D721Med (cell line): ENCODE measurements at regions not wholly inside any gene's neighbourhood (a gene's known extent, or its start where the extent isn't known, plus 50 kb on each side); places are given as distances from the start of the nearest gene placed in this dataset.

Experiments
- DNase-seq: peaks from one replicate; pipeline ENCODE4 v3.0.0; 2011; ENCODE audit warnings: low spot score; ENCODE audit not compliant: insufficient read length
- FAIRE-seq: peaks from 2 replicates; lab custom pipeline; 2011; peaks lifted over from hg19 to GRCh38; lab: Jason Lieb, UNC
- TF ChIP-seq, protein P1 (sequence below): IDR thresholded peaks from 2 replicates; pipeline ENCODE4 v1.5.1; 2012; ENCODE audit warnings: mild to moderate bottlenecking, control low read depth; ENCODE audit not compliant: insufficient read depth; ENCODE audit errors: missing control alignments

DNA sequence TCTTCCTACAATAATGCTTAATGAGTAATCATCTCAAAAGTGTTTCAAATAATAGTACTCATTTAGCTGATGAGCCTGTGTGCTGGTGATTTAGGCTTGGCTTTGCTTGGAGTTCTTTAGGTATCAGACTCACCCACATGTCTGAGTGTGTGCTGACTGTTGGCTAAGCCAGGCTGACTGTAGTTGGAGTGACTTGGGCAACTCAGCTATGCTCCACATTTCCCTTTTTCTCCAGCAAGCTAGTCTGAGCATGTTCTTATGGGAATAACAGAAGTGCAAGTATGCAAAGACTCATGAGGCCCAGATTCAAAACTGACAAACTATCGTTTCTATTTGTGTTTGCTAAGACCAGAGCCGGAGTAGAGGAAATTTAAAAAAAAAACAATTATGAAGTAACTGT, 99.0 kb upstream of the ADGRL4 start:
- no peak for FAIRE-seq

DNA sequence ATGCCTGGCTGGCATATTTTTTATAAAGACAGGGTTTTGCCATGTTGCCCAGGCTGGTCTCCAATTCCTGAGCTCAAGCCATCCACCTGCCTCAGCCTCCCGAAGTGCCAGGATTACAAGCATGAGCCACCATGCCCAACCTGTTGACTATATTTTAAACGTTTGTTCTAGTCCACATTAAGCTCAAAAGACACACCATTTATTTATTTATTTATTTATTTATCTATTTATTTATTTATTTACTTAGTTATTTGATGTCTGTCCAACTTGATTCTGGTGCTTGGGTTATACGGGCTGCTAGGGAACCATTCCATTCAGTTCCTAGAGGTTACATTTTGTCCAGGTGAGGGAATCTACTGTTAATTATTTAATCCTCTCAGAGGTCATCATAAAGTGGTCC, 98.1 kb upstream of the ADGRL4 start:
- no peak for DNase-seq
- TF ChIP-seq, protein P1, sequence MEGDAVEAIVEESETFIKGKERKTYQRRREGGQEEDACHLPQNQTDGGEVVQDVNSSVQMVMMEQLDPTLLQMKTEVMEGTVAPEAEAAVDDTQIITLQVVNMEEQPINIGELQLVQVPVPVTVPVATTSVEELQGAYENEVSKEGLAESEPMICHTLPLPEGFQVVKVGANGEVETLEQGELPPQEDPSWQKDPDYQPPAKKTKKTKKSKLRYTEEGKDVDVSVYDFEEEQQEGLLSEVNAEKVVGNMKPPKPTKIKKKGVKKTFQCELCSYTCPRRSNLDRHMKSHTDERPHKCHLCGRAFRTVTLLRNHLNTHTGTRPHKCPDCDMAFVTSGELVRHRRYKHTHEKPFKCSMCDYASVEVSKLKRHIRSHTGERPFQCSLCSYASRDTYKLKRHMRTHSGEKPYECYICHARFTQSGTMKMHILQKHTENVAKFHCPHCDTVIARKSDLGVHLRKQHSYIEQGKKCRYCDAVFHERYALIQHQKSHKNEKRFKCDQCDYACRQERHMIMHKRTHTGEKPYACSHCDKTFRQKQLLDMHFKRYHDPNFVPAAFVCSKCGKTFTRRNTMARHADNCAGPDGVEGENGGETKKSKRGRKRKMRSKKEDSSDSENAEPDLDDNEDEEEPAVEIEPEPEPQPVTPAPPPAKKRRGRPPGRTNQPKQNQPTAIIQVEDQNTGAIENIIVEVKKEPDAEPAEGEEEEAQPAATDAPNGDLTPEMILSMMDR: no peak
- no peak for FAIRE-seq

More for the DNA sequence above, 99.0 kb upstream of the ADGRL4 start:
- TF ChIP-seq, protein P1: no peak
- DNase-seq: no peak

DNA sequence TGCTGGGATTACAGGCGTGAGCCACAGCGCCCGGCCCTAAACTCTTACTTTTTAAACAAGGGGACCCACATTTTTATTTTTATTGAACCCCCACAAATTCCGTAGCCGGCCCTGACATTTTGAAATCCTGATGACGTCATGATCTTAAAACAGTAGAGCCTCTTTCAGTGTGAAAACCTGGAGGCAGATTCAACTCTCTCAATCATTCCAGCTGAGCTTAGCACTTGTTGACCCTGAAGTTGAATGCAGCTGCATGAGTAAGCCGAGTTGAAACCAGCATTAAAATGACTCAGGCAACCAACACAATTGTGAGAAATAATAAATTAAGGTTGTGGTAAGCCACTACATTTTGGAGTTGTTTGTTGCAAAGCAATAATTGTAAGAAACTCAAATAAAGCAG, 93.9 kb upstream of the ADGRL4 start:
- FAIRE-seq: no peak
- DNase-seq: no peak
- TF ChIP-seq, protein P1: no peak

DNA sequence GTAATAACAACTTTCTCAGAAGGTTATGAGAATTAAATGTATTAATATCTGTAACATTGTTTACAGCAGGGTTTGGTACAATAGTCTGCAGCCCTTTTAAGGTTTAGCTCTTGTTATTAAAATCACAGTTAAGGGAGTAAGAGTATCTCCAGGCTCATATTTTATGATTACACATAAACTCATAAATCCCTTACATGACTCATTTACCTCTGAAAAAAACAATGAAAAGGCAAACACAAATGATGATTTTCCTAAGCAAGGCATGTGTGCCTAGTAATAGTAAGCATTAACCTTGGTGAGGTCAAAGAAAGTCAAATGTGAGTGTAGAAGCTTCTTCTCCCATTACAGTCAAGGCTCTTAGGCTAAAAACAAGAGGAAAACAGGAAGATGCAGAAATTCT, 84.5 kb upstream of the ADGRL4 start:
- TF ChIP-seq, protein P1: no peak
- DNase-seq (no peak), FAIRE-seq (no peak)

DNA sequence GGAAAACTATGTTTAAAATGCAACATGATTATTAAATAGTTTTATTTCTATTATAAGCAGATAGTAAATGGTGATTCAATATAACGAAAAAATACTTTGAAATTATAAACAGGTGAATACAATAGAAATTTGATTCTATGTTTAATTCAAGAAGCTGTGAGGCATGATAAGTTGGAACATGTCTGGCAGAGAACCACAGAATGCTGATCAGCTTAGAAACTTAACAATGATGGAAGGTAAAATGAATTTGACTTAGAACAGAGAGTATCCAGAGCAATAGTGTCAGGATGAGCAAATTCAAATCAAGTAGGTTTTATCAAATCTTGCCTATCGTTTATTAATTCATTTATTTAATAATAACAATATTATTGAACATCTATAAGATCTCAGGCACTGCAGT, 83.4 kb upstream of the ADGRL4 start:
- FAIRE-seq: no peak
- TF ChIP-seq, protein P1: no peak
- no peak for DNase-seq

DNA sequence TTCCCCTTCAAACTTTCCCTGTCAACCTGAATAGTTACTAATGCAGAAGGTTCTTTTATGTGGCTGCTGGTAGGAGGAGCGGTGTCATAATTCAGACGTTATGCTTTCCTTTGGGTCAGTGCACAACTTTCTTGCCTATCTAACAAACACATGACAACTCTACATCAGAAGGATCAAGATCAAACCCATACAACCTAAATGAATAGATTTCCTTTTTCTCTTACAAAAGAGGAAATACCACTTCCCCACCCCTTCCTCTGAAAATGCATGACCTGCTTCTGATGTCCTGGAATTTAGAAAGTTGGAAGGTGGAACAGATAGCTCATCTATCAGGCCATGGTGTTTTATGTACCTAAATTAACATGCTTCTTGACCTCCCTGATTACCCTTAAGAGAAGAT, 75.7 kb upstream of the ADGRL4 start:
- DNase-seq: no peak
- TF ChIP-seq, protein P1: no peak
- FAIRE-seq: no peak

DNA sequence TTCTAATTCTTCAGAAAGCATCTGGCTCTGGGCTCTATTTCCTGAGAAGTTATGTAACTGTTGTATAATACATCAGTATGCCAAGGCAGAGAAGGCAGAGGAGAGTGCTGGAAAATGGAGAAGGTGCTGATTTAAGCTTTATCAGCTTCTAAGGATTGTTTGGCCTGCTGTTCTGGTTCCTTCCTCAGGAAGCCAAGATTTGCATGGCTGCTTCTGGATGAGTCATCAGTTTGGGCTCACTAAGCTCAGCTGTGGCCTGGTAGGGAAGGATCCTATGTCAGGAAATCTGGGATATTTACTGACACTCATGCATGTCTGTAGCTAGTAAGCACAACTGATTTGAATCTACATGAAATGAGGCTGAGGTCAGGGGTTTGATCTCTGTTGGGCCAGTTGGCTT, 73.2 kb upstream of the ADGRL4 start:
- DNase-seq (no peak), FAIRE-seq (no peak)
- TF ChIP-seq, protein P1: no peak
